Breast epithelium (tissue), 4 donors: ENCODE measurements at regions not wholly inside any gene's neighbourhood (a gene's known extent, or its start where the extent isn't known, plus 50 kb on each side); places are given as distances from the start of the nearest gene placed in this dataset.
A peak's percentile ranks its signal among the peaks of the same experiment; 100 is the strongest.

Source experiments
- DNase-seq, 2 donors: peaks; one replicate each; pipeline ENCODE4 v3.0.0-alpha.2; 2019; ENCODE audit warnings: low spot score in 2 of 2
- H3K27ac ChIP-seq, 2 donors: fragments of 200-600 bp; sonication (generic) in 1 of 2; one replicate each; pipeline ENCODE4 v1.5.1; 2016 to 2019; ENCODE audit warnings: mild to moderate bottlenecking in 1 of 2
- H3K27me3 ChIP-seq, 2 donors: fragments of 200-600 bp; sonication (generic) in 1 of 2; one replicate each; pipeline versions ENCODE4 v1.5.1 to v1.6.0; 2017 to 2019; ENCODE audit warnings: control low read depth in 1 of 2, mild to moderate bottlenecking in 1 of 2
- H3K36me3 ChIP-seq: fragments of 200-600 bp; one replicate; pipeline ENCODE4 v1.5.1; 2019
- H3K4me1 ChIP-seq, 2 donors: fragments of 200-600 bp; sonication (generic); one replicate each; pipeline ENCODE4 v1.5.1; 2016 to 2019; ENCODE audit warnings: control low read depth in 1 of 2
- H3K4me3 ChIP-seq, 3 donors: fragments of 200-600 bp; sonication (generic); 1 replicate in 2 of 3; 2 replicates in 1 of 3; pipeline ENCODE4 v1.5.1; 2016 to 2019; ENCODE audit warnings: mild to moderate bottlenecking in 3 of 3, moderate library complexity in 2 of 3
- H3K9me3 ChIP-seq, 2 donors: fragments of 200-600 bp; sonication (generic) in 1 of 2; one replicate each; pipeline ENCODE4 v1.5.1; 2016 to 2019; ENCODE audit warnings: control low read depth in 1 of 2
- CTCF ChIP-seq, 3 donors: fragments of 450-650 bp; IDR thresholded peaks; one replicate each; pipeline ENCODE4 v1.5.1; 2016 to 2017; ENCODE audit warnings: antibody characterized with exemption in 3 of 3, mild to moderate bottlenecking in 3 of 3, moderate library complexity in 3 of 3
- POLR2A ChIP-seq: fragments of 450-650 bp; IDR thresholded peaks from one replicate; pipeline ENCODE4 v1.6.1; 2016; ENCODE audit warnings: antibody characterized with exemption, mild to moderate bottlenecking, moderate library complexity
- POLR2AphosphoS5 ChIP-seq, 3 donors: sonication (generic); formaldehyde crosslinking; IDR thresholded peaks; one replicate each; pipeline ENCODE4 v1.6.1; 2017; ENCODE audit warnings: antibody characterized with exemption in 3 of 3
- intact Hi-C: fragments of 100-400 bp; cut with DNase I; formaldehyde crosslinking; loops from one replicate; pipeline ENCODE4 v1.15.1; 2023; ENCODE audit warnings: low total_unique reads

GRCh38 chr2:2840681-2841300 is 509.7 kb upstream of the MYT1L start:
- DNase-seq: no peak

GRCh38 chr2:2839782-2840531 is 508.9 kb upstream of the MYT1L start:
- intact Hi-C loops: no loop called here
- DNase-seq: no peak
- H3K4me1 ChIP-seq: no peaks in the 10 kb centered on the region
- TF ChIP-seq CTCF (IDR thresholded peaks at IDR 0.05): no peak
- no peak for TF ChIP-seq POLR2A
- TF ChIP-seq POLR2AphosphoS5 (IDR thresholded peaks at IDR 0.05): no peak
- no peaks in the 10 kb centered on the region for H3K9me3 ChIP-seq
- no peak overlapping the region for H3K4me3 ChIP-seq
- no peaks in the 10 kb centered on the region for H3K27me3 ChIP-seq
- no peak overlapping the region for H3K27ac ChIP-seq
- no peaks in the 10 kb centered on the region for H3K36me3 ChIP-seq

More at GRCh38 chr2:2840681-2841300, 509.7 kb upstream of the MYT1L start:
- Histone ChIP-seq H3K4me3 (no peak overlapping the region), H3K4me1 (no peaks in the 10 kb centered on the region), H3K9me3 (no peaks in the 10 kb centered on the region), H3K27ac (no peak overlapping the region), H3K36me3 (no peaks in the 10 kb centered on the region), H3K27me3 (no peaks in the 10 kb centered on the region)
- TF ChIP-seq POLR2A (no peak), CTCF (IDR thresholded peaks at IDR 0.05) (no peak)
- intact Hi-C loops: no loop called here

GRCh38 chr2:2839393-2839781 is 508.3 kb upstream of the MYT1L start:
- Histone ChIP-seq H3K27me3 (no peaks in the 10 kb centered on the region), H3K9me3 (no peaks in the 10 kb centered on the region), H3K36me3 (no peaks in the 10 kb centered on the region), H3K4me1 (no peaks in the 10 kb centered on the region), H3K4me3 (no peak overlapping the region), H3K27ac (no peak overlapping the region)
- TF ChIP-seq POLR2A (no peak), CTCF (IDR thresholded peaks at IDR 0.05) (no peak), POLR2AphosphoS5 (IDR thresholded peaks at IDR 0.05) (no peak)
- intact Hi-C loops: no loop called here
- peak in 1 of 2 donors; percentile 7 for DNase-seq

GRCh38 chr2:2838548-2838845 is 507.4 kb upstream of the MYT1L start:
- TF ChIP-seq CTCF (IDR thresholded peaks at IDR 0.05): no peak
- TF ChIP-seq POLR2A: no peak
- no peak for TF ChIP-seq POLR2AphosphoS5 (IDR thresholded peaks at IDR 0.05)
- DNase-seq: no peak
- Histone ChIP-seq H3K4me1 (no peaks in the 10 kb centered on the region), H3K36me3 (no peaks in the 10 kb centered on the region), H3K4me3 (no peak overlapping the region), H3K9me3 (no peaks in the 10 kb centered on the region), H3K27me3 (no peaks in the 10 kb centered on the region), H3K27ac (no peak overlapping the region)
- intact Hi-C loops: no loop called here

- Histone ChIP-seq H3K27ac (no peak overlapping the region), H3K36me3 (no peaks in the 10 kb centered on the region), H3K9me3 (no peaks in the 10 kb centered on the region), H3K4me1 (no peaks in the 10 kb centered on the region), H3K4me3 (no peak overlapping the region), H3K27me3 (no peaks in the 10 kb centered on the region)
- intact Hi-C loops: no loop called here
- peak in 1 of 2 donors; percentile 11 for DNase-seq
- no peak for TF ChIP-seq CTCF (IDR thresholded peaks at IDR 0.05)
- TF ChIP-seq POLR2A: no peak
- TF ChIP-seq POLR2AphosphoS5 (IDR thresholded peaks at IDR 0.05): no peak
Measured at GRCh38 chr2:2837746-2838547, 506.9 kb upstream of the MYT1L start.
